Spinal cord (tissue), 9 donors: ENCODE measurements at regions not wholly inside any gene's neighbourhood (a gene's known extent, or its start where the extent isn't known, plus 50 kb on each side); places are given as distances from the start of the nearest gene placed in this dataset.
"Not testable (repeated sequence)": the region's sequence is repeated elsewhere in the genome, so short reads cannot be mapped to it uniquely, and the experiment has no call there.

Experiments used
- DNase-seq, 6 donors: peaks; one replicate each; pipeline versions ENCODE4 v3.0.0 to v3.0.0-alpha.2; 2013 to 2015; ENCODE audit warnings: low spot score in 6 of 6, low read depth in 4 of 6
- H3K27ac ChIP-seq: one replicate; pipeline ENCODE4 v1.5.1; 2013; ENCODE audit warnings: low read depth, low read length, control low read depth
- H3K27me3 ChIP-seq: one replicate; pipeline ENCODE4 v1.6.1; 2013; ENCODE audit warnings: low read length; ENCODE audit not compliant: control insufficient read depth, insufficient read depth
- H3K36me3 ChIP-seq: one replicate; pipeline ENCODE4 v1.6.1; 2013; ENCODE audit warnings: low read length; ENCODE audit not compliant: control insufficient read depth, insufficient read depth
- H3K4me1 ChIP-seq: one replicate; pipeline ENCODE4 v1.6.1; 2013; ENCODE audit warnings: low read length; ENCODE audit not compliant: control insufficient read depth, insufficient read depth
- H3K4me3 ChIP-seq: one replicate; pipeline ENCODE4 v1.5.1; 2013; ENCODE audit warnings: low read depth, low read length, control low read depth
- H3K9me3 ChIP-seq: one replicate; pipeline ENCODE4 v1.6.1; 2013; ENCODE audit warnings: low read length; ENCODE audit not compliant: control insufficient read depth, insufficient read depth
- WGBS: methylation state at CpG from one replicate; pipeline ENCODE4 v1.1.5; 2013; ENCODE audit warnings: missing lambda C conversion rate; ENCODE audit not compliant: insufficient coverage; 5-methylcytosine and 5-hydroxymethylcytosine counted together
- donor health status: healthy.

- no peak for DNase-seq
- Histone ChIP-seq H3K36me3 (no peaks in the 10 kb centered on the region), H3K4me1 (no peaks in the 10 kb centered on the region), H3K9me3 (no peaks in the 10 kb centered on the region), H3K4me3 (no peak overlapping the region), H3K27me3 (no peaks in the 10 kb centered on the region), H3K27ac (no peak overlapping the region)
- no CpG with 5 or more reads among the region's 2 CpGs for WGBS
Measured at GRCh38 chr10:65142641-65143435, 1621.6 kb downstream of the REEP3 start.

GRCh38 chr10:65143723-65144122 lies 1622.5 kb downstream of the REEP3 start:
- Histone ChIP-seq H3K36me3 (no peaks in the 10 kb centered on the region), H3K4me1 (no peaks in the 10 kb centered on the region), H3K9me3 (no peaks in the 10 kb centered on the region), H3K27me3 (no peaks in the 10 kb centered on the region), H3K4me3 (no peak overlapping the region), H3K27ac (no peak overlapping the region)
- DNase-seq, result no peak
- no CpG with 5 or more reads among the region's 4 CpGs for WGBS

- H3K36me3 ChIP-seq, result no peaks in the 10 kb centered on the region
- no peak overlapping the region for H3K27ac ChIP-seq
- H3K4me3 ChIP-seq, result no peak overlapping the region
- no peaks in the 10 kb centered on the region for H3K27me3 ChIP-seq
- WGBS, result no CpG with 5 or more reads among the region's 1 CpG
- DNase-seq, result no peak
- no peaks in the 10 kb centered on the region for H3K9me3 ChIP-seq
- no peaks in the 10 kb centered on the region for H3K4me1 ChIP-seq
Measured at GRCh38 chr10:65149878-65150277, 1628.7 kb downstream of the REEP3 start.

- no peak for DNase-seq
- Histone ChIP-seq H3K36me3 (no peaks in the 10 kb centered on the region), H3K4me3 (no peak overlapping the region), H3K9me3 (no peaks in the 10 kb centered on the region), H3K4me1 (no peaks in the 10 kb centered on the region), H3K27ac (no peak overlapping the region), H3K27me3 (no peaks in the 10 kb centered on the region)
- 90% methylated on average over 2 of the region's 4 CpGs for WGBS
Measured at GRCh38 chr10:65166272-65166671, 1645.1 kb downstream of the REEP3 start.

GRCh38 chr10:65172249-65172648 lies 1651.0 kb downstream of the REEP3 start:
- no peaks in the 10 kb centered on the region for H3K27me3 ChIP-seq
- no peak for DNase-seq
- H3K9me3 ChIP-seq, result peaks cover 1% of the 10 kb centered on the region
- H3K36me3 ChIP-seq, result no peaks in the 10 kb centered on the region
- no peaks in the 10 kb centered on the region for H3K4me1 ChIP-seq
- H3K27ac ChIP-seq, result no peak overlapping the region
- WGBS, result no CpG with 5 or more reads among the region's 2 CpGs
- no peak overlapping the region for H3K4me3 ChIP-seq

- DNase-seq, result no peak
- H3K4me1 ChIP-seq, result no peaks in the 10 kb centered on the region
- H3K9me3 ChIP-seq, result peaks cover 4% of the 10 kb centered on the region
- no peak overlapping the region for H3K4me3 ChIP-seq
- no peaks in the 10 kb centered on the region for H3K36me3 ChIP-seq
- no peak overlapping the region for H3K27ac ChIP-seq
- H3K27me3 ChIP-seq, result no peaks in the 10 kb centered on the region
- 90% methylated on average over 4 of the region's 7 CpGs for WGBS
Measured at GRCh38 chr10:65176994-65177393, 1655.8 kb downstream of the REEP3 start.

- no peaks in the 10 kb centered on the region for H3K4me1 ChIP-seq
- no peak overlapping the region for H3K27ac ChIP-seq
- H3K9me3 ChIP-seq, result peaks cover 3% of the 10 kb centered on the region
- DNase-seq, result no peak
- H3K36me3 ChIP-seq, result no peaks in the 10 kb centered on the region
- no peak overlapping the region for H3K4me3 ChIP-seq
- no CpG with 5 or more reads among the region's 1 CpG for WGBS
- no peaks in the 10 kb centered on the region for H3K27me3 ChIP-seq
Measured at GRCh38 chr10:65183236-65183635, 1662.0 kb downstream of the REEP3 start.

GRCh38 chr10:65186668-65187067 lies 1665.5 kb downstream of the REEP3 start:
- not testable (repeated sequence) for DNase-seq, H3K4me1 ChIP-seq, H3K36me3 ChIP-seq, H3K27me3 ChIP-seq, H3K27ac ChIP-seq, H3K4me3 ChIP-seq, H3K9me3 ChIP-seq
- WGBS, result no CpG with 5 or more reads among the region's 1 CpG

- Histone ChIP-seq H3K27me3 (no peaks in the 10 kb centered on the region), H3K9me3 (no peaks in the 10 kb centered on the region), H3K4me1 (no peaks in the 10 kb centered on the region), H3K4me3 (no peak overlapping the region), H3K27ac (no peak overlapping the region), H3K36me3 (no peaks in the 10 kb centered on the region)
- 89% methylated on average over 5 of the region's 7 CpGs for WGBS
- DNase-seq, result peak in 1 of 6 donors; percentile 49
Measured at GRCh38 chr10:65194126-65194525, 1672.9 kb downstream of the REEP3 start.

- Histone ChIP-seq H3K4me3 (no peak overlapping the region), H3K4me1 (no peaks in the 10 kb centered on the region), H3K36me3 (no peaks in the 10 kb centered on the region), H3K9me3 (no peaks in the 10 kb centered on the region), H3K27me3 (no peaks in the 10 kb centered on the region), H3K27ac (no peak overlapping the region)
- no peak for DNase-seq
- no CpG with 5 or more reads among the region's 2 CpGs for WGBS
Measured at GRCh38 chr10:65194555-65194954, 1673.4 kb downstream of the REEP3 start.
